B cell (primary cell): ENCODE measurements at regions not wholly inside any gene's neighbourhood (a gene's known extent, or its start where the extent isn't known, plus 50 kb on each side); places are given as distances from the start of the nearest gene placed in this dataset.

Experiments
- ATAC-seq: fragments of 200-7000 bp; cut with Tn5 transposase; one replicate; pipeline ENCODE4 v1.10.0; 2021; ENCODE audit warnings: low read depth, mild to moderate bottlenecking, moderate number of reproducible peaks, moderate library complexity
- CTCF ChIA-PET: fragments of 350-600 bp; sonication (Branson Sonifier 250); formaldehyde crosslinking; loops from one replicate; lab custom pipeline; 2021; ENCODE audit warnings: antibody characterized with exemption, inconsistent platforms; lab: Charles Lee
- POLR2A ChIA-PET: fragments of 350-600 bp; sonication (Branson Sonifier 250); formaldehyde crosslinking; loops from one replicate; lab custom pipeline; 2021; ENCODE audit warnings: antibody characterized with exemption; lab: Charles Lee
- DNase-seq: peaks from one replicate; pipeline ENCODE4 v3.0.0; 2013
- H2AFZ ChIP-seq: 2 replicates; pipeline ENCODE4 v1.6.1; 2012; ENCODE audit warnings: mild to moderate bottlenecking, low read depth, low read length; ENCODE audit not compliant: insufficient read depth, poor library complexity, severe bottlenecking
- H3K27ac ChIP-seq, 2 donors: 1 replicate in 1 of 2; 2 replicates in 1 of 2; pipeline ENCODE4 v1.5.1; 2012 to 2013; ENCODE audit warnings: low read length in 2 of 2, mild to moderate bottlenecking in 2 of 2, moderate library complexity in 1 of 2
- H3K27me3 ChIP-seq, 4 experiments: fragments of 200-600 bp in 1 of 4; sonication (generic) in 1 of 4; replicated peaks in 1 of 4; 1 replicate in 2 of 4; 2 replicates in 2 of 4; pipeline versions ENCODE4 v1.6.1 to v1.7.0; 2013 to 2016; ENCODE audit warnings: low read length in 3 of 4, mild to moderate bottlenecking in 2 of 4, mixed read lengths in 1 of 4, moderate library complexity in 1 of 4; ENCODE audit not compliant: insufficient read depth in 4 of 4, control insufficient read depth in 3 of 4; ENCODE audit errors: control extremely low read depth in 1 of 4
- H3K36me3 ChIP-seq, 2 experiments: replicated peaks in 1 of 2; 1 replicate in 1 of 2; 2 replicates in 1 of 2; pipeline versions ENCODE4 v1.6.1 to v1.7.1; 2013; ENCODE audit warnings: low read length in 1 of 2; ENCODE audit not compliant: insufficient read depth in 2 of 2, control insufficient read depth in 1 of 2; ENCODE audit errors: control extremely low read depth in 1 of 2, extremely low read depth in 1 of 2
- H3K4me1 ChIP-seq, 2 donors: fragments of 200-600 bp in 1 of 2; sonication (generic) in 1 of 2; 1 replicate in 1 of 2; 2 replicates in 1 of 2; pipeline versions ENCODE4 v1.5.1 to v1.6.1; 2013 to 2017; ENCODE audit warnings: low read length in 2 of 2; ENCODE audit not compliant: control insufficient read depth in 2 of 2, insufficient read depth in 2 of 2
- H3K4me2 ChIP-seq: replicated peaks from 2 replicates; pipeline ENCODE3; 2012; ENCODE audit warnings: mild to moderate bottlenecking, low read depth, low read length; ENCODE audit not compliant: poor library complexity, severe bottlenecking
- H3K4me3 ChIP-seq, 5 experiments: fragments of 200-600 bp in 1 of 5; sonication (generic) in 1 of 5; 1 replicate in 3 of 5; 2 replicates in 2 of 5; pipeline versions ENCODE4 v1.5.1 to v1.7.0; 2011 to 2016; ENCODE audit warnings: low read length in 4 of 5, mild to moderate bottlenecking in 4 of 5, low read depth in 2 of 5, control low read depth in 1 of 5, moderate library complexity in 1 of 5; ENCODE audit not compliant: insufficient read depth in 1 of 5; ENCODE audit errors: control extremely low read depth in 1 of 5, extremely low read depth in 1 of 5
- H3K79me2 ChIP-seq: fragments of 200-600 bp; sonication (generic); one replicate; pipeline ENCODE4 v1.6.0; 2016; ENCODE audit warnings: low read length; ENCODE audit not compliant: control insufficient read depth, insufficient read depth
- H3K9ac ChIP-seq: fragments of 200-600 bp; sonication (generic); 2 replicates; pipeline ENCODE4 v1.6.1; 2017; ENCODE audit warnings: mild to moderate bottlenecking, low read length, moderate library complexity
- H3K9me3 ChIP-seq, 3 donors: one replicate each; pipeline versions ENCODE4 v1.6.1 to v1.7.1; 2013; ENCODE audit warnings: low read length in 2 of 3; ENCODE audit not compliant: control insufficient read depth in 2 of 3, insufficient read depth in 1 of 3; ENCODE audit errors: control extremely low read depth in 1 of 3
- H4K20me1 ChIP-seq: 2 replicates; pipeline ENCODE4 v1.6.0; 2012; ENCODE audit warnings: mild to moderate bottlenecking, low read length; ENCODE audit not compliant: insufficient read depth, control insufficient read depth, poor library complexity, severe bottlenecking
- H3K27ac Mint-ChIP-seq: one replicate; pipeline ENCODE4 v1.8.0; 2021; ENCODE audit warnings: mixed read lengths
- H3K27me3 Mint-ChIP-seq: one replicate; pipeline ENCODE4 v1.8.0; 2021; ENCODE audit warnings: mixed read lengths
- H3K4me1 Mint-ChIP-seq: one replicate; pipeline ENCODE4 v1.8.0; 2021; ENCODE audit warnings: mixed read lengths
- H3K4me3 Mint-ChIP-seq: one replicate; pipeline ENCODE4 v1.8.0; 2021; ENCODE audit warnings: mixed read lengths
- H3K9me3 Mint-ChIP-seq: one replicate; pipeline ENCODE4 v1.8.0; 2022; ENCODE audit warnings: mixed read lengths; ENCODE audit not compliant: insufficient read depth
- CTCF ChIP-seq: fragments of 200-600 bp; IDR thresholded peaks from one replicate; pipeline ENCODE4 v1.8.0; 2022; ENCODE audit warnings: antibody characterized with exemption, mild to moderate bottlenecking
- EZH2 ChIP-seq: IDR thresholded peaks from 2 replicates; pipeline ENCODE4 v1.6.1; 2012; ENCODE audit warnings: borderline replicate concordance, low read depth, mild to moderate bottlenecking, moderate library complexity, low read length; ENCODE audit not compliant: insufficient read depth, poor library complexity, severe bottlenecking
- WGBS: methylation state at CpG from one replicate; pipeline ENCODE4 v1.1.5; 2013; ENCODE audit warnings: missing lambda C conversion rate; ENCODE audit not compliant: insufficient coverage; 5-methylcytosine and 5-hydroxymethylcytosine counted together
- intact Hi-C: fragments of 100-400 bp; cut with micrococcal nuclease; formaldehyde crosslinking; loops from one replicate; pipeline ENCODE4 v1.10.0; 2022

- no peaks in the 10 kb centered on the region for H3K9me3 Mint-ChIP-seq
- Histone ChIP-seq H3K27me3 (no peaks in the 10 kb centered on the region), H3K9me3 (no peaks in the 10 kb centered on the region), H3K36me3 (no peaks in the 10 kb centered on the region), H3K27ac (no peak overlapping the region), H3K9ac (no peak overlapping the region), H3K4me1 (no peaks in the 10 kb centered on the region), H3K4me3 (no peak overlapping the region), H4K20me1 (no peaks in the 10 kb centered on the region), H3K79me2 (no peaks in the 10 kb centered on the region), H3K4me2 (no peak overlapping the region), H2AFZ (no peak overlapping the region)
- peaks cover 14% of the 10 kb centered on the region for H3K27me3 Mint-ChIP-seq
- H3K4me3 Mint-ChIP-seq, result no peak overlapping the region
- 100% methylated on average over 2 of the region's 2 CpGs for WGBS
- ChIA-PET CTCF (no interaction called here), POLR2A (no interaction called here)
- ATAC-seq (no peak), DNase-seq (no peak)
- no peaks in the 10 kb centered on the region for H3K4me1 Mint-ChIP-seq
- TF ChIP-seq EZH2 (no peak), CTCF (no peak)
- intact Hi-C loops, result no loop called here
- H3K27ac Mint-ChIP-seq, result no peak overlapping the region
Measured at GRCh38 chr2:236738896-236739295, 169.3 kb downstream of the ACKR3 start.

GRCh38 chr2:236739663-236740062 lies 170.0 kb downstream of the ACKR3 start:
- H3K27me3 ChIP-seq, result no peaks in the 10 kb centered on the region
- H3K36me3 ChIP-seq, result no peaks in the 10 kb centered on the region
- H3K27ac ChIP-seq, result no peak overlapping the region
- H3K9me3 ChIP-seq, result no peaks in the 10 kb centered on the region
- no peak overlapping the region for H2AFZ ChIP-seq
- Mint-ChIP-seq H3K4me3 (no peak overlapping the region), H3K27me3 (peaks cover 16% of the 10 kb centered on the region), H3K9me3 (no peaks in the 10 kb centered on the region), H3K27ac (no peak overlapping the region), H3K4me1 (no peaks in the 10 kb centered on the region)
- H3K4me3 ChIP-seq, result no peak overlapping the region
- no peaks in the 10 kb centered on the region for H3K4me1 ChIP-seq
- no peak overlapping the region for H3K9ac ChIP-seq
- no peaks in the 10 kb centered on the region for H3K79me2 ChIP-seq
- ChIA-PET CTCF (no interaction called here), POLR2A (no interaction called here)
- intact Hi-C loops, result no loop called here
- ATAC-seq (no peak), DNase-seq (no peak)
- H4K20me1 ChIP-seq, result no peaks in the 10 kb centered on the region
- TF ChIP-seq EZH2, result no peak
- TF ChIP-seq CTCF, result no peak
- H3K4me2 ChIP-seq, result no peak overlapping the region
